Loucy (cell line): ENCODE measurements at regions not wholly inside any gene's neighbourhood (a gene's known extent, or its start where the extent isn't known, plus 50 kb on each side); places are given as distances from the start of the nearest gene placed in this dataset.
"Not testable (repeated sequence)": the region's sequence is repeated elsewhere in the genome, so short reads cannot be mapped to it uniquely, and the experiment has no call there.

Source experiments
- H2AFZ ChIP-seq: fragments of 200-600 bp; sonication (generic); 2 replicates; pipeline ENCODE4 v1.6.0; 2016; ENCODE audit warnings: antibody characterized with exemption, mild to moderate bottlenecking, low read length, moderate library complexity
- H3F3A ChIP-seq: fragments of 200-600 bp; 2 replicates; pipeline ENCODE4 v1.6.0; 2016; ENCODE audit warnings: antibody characterized with exemption, low read depth, mild to moderate bottlenecking
- H3K27me3 ChIP-seq: fragments of 200-600 bp; sonication (generic); 2 replicates; pipeline ENCODE4 v1.6.1; 2014; ENCODE audit warnings: low read length, mild to moderate bottlenecking; ENCODE audit not compliant: insufficient read depth, poor library complexity, severe bottlenecking
- H3K36me3 ChIP-seq: fragments of 200-600 bp; sonication (generic); 2 replicates; pipeline ENCODE4 v1.6.1; 2016; ENCODE audit warnings: low read length; ENCODE audit not compliant: insufficient read depth
- H3K4me1 ChIP-seq: fragments of 200-600 bp; sonication (generic); 2 replicates; pipeline ENCODE4 v1.5.1; 2014; ENCODE audit warnings: low read length, mild to moderate bottlenecking; ENCODE audit not compliant: insufficient read depth, poor library complexity, severe bottlenecking
- H3K4me2 ChIP-seq: fragments of 200-600 bp; sonication (generic); 2 replicates; pipeline ENCODE4 v1.6.0; 2014; ENCODE audit warnings: antibody characterized with exemption, low read length, low read depth, mild to moderate bottlenecking; ENCODE audit not compliant: poor library complexity, severe bottlenecking
- H3K4me3 ChIP-seq: fragments of 200-600 bp; sonication (generic); 2 replicates; pipeline ENCODE4 v1.5.1; 2014; ENCODE audit warnings: low read length, mild to moderate bottlenecking, mixed read lengths; ENCODE audit not compliant: poor library complexity, severe bottlenecking
- H3K79me2 ChIP-seq: fragments of 200-600 bp; sonication (generic); 2 replicates; pipeline ENCODE4 v1.6.1; 2014; ENCODE audit warnings: low read length; ENCODE audit not compliant: insufficient read depth
- H3K9ac ChIP-seq: fragments of 200-600 bp; sonication (generic); 2 replicates; pipeline ENCODE4 v1.6.0; 2014; ENCODE audit warnings: mild to moderate bottlenecking, low read depth, low read length, moderate library complexity; ENCODE audit not compliant: poor library complexity, severe bottlenecking
- H3K9me2 ChIP-seq: fragments of 200-600 bp; sonication (generic); replicated peaks from 2 replicates; pipeline ENCODE4 v1.6.1; 2016; ENCODE audit warnings: low read depth, low read length, mixed read lengths
- H3K9me3 ChIP-seq: fragments of 200-600 bp; sonication (generic); 2 replicates; pipeline ENCODE4 v1.6.1; 2014; ENCODE audit warnings: mild to moderate bottlenecking, antibody characterized with exemption, low read length, low read depth; ENCODE audit not compliant: insufficient read depth
- H4K20me1 ChIP-seq: fragments of 200-600 bp; sonication (generic); 2 replicates; pipeline ENCODE4 v1.6.0; 2014; ENCODE audit warnings: antibody characterized with exemption, low read length, mild to moderate bottlenecking; ENCODE audit not compliant: insufficient read depth, poor library complexity, severe bottlenecking
- EZH2phosphoT487 ChIP-seq: fragments of 200-600 bp; IDR thresholded peaks from 2 replicates; pipeline ENCODE4 v1.6.1; 2018; ENCODE audit warnings: antibody characterized with exemption, mild to moderate bottlenecking, moderate library complexity, borderline replicate concordance
- TF ChIP-seq, protein P1 (sequence below): fragments of 200-600 bp; sonication (generic); conservative IDR thresholded peaks from 2 replicates; pipeline ENCODE4 v1.5.1; 2014; ENCODE audit warnings: mild to moderate bottlenecking, antibody characterized with exemption, low read length

DNA sequence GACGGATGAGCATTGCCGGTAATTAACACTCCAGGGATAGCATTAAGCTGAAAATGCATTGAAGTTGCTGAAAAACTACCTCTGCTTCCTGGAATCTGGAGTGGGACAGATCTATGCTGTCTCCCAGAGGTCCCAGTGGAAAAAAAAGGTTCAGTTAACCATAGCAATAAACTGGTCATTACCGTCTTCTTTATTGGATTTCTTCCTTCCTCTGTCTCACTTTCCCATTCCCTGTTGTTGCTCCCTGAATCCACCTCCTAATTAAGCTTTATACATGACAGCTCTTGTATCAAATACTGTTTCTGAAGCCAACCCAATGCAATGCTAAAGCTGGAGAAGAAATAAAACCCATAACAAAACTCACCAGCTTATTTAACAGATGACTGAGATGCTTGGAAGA is 1805.9 kb downstream of the NCAM2 start:
- Histone ChIP-seq H3K9me2 (no peaks in the 10 kb centered on the region), H3K9ac (no peak overlapping the region), H3F3A (no peaks in the 10 kb centered on the region), H4K20me1 (no peaks in the 10 kb centered on the region), H3K9me3 (no peaks in the 10 kb centered on the region), H2AFZ (no peak overlapping the region), H3K4me2 (no peak overlapping the region), H3K36me3 (no peaks in the 10 kb centered on the region), H3K4me3 (no peak overlapping the region), H3K27me3 (no peaks in the 10 kb centered on the region), H3K4me1 (no peaks in the 10 kb centered on the region), H3K79me2 (no peaks in the 10 kb centered on the region)
- TF ChIP-seq EZH2phosphoT487, result no peak
- TF ChIP-seq, protein P1, sequence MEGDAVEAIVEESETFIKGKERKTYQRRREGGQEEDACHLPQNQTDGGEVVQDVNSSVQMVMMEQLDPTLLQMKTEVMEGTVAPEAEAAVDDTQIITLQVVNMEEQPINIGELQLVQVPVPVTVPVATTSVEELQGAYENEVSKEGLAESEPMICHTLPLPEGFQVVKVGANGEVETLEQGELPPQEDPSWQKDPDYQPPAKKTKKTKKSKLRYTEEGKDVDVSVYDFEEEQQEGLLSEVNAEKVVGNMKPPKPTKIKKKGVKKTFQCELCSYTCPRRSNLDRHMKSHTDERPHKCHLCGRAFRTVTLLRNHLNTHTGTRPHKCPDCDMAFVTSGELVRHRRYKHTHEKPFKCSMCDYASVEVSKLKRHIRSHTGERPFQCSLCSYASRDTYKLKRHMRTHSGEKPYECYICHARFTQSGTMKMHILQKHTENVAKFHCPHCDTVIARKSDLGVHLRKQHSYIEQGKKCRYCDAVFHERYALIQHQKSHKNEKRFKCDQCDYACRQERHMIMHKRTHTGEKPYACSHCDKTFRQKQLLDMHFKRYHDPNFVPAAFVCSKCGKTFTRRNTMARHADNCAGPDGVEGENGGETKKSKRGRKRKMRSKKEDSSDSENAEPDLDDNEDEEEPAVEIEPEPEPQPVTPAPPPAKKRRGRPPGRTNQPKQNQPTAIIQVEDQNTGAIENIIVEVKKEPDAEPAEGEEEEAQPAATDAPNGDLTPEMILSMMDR, result no peak

DNA sequence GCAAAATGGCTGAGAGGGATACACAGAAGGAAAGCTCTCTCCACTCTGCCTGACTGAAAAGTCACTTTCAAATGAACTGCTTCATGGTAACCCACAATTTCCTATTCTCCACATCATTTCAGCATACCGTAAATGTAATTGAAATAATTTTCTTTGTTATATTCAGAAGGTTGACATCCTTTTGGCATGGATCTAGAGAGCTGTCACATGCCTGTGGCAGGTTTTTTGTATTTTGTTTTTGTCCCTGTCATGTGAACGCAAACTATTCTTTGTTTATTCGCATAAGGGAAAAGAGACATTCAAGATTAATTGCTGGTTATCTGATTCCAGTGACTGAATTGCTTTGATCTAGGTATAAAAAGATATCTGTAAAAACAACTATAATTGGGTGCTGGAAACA is 1808.1 kb downstream of the NCAM2 start:
- no peak overlapping the region for H3K9ac ChIP-seq
- H3F3A ChIP-seq, result no peaks in the 10 kb centered on the region
- H3K27me3 ChIP-seq, result no peaks in the 10 kb centered on the region
- H3K9me2 ChIP-seq, result no peaks in the 10 kb centered on the region
- H3K4me2 ChIP-seq, result no peak overlapping the region
- no peaks in the 10 kb centered on the region for H3K9me3 ChIP-seq
- no peak for TF ChIP-seq EZH2phosphoT487
- TF ChIP-seq, protein P1, result no peak
- no peak overlapping the region for H2AFZ ChIP-seq
- no peaks in the 10 kb centered on the region for H3K36me3 ChIP-seq
- no peaks in the 10 kb centered on the region for H3K79me2 ChIP-seq
- H4K20me1 ChIP-seq, result no peaks in the 10 kb centered on the region
- H3K4me3 ChIP-seq, result no peak overlapping the region
- no peaks in the 10 kb centered on the region for H3K4me1 ChIP-seq

DNA sequence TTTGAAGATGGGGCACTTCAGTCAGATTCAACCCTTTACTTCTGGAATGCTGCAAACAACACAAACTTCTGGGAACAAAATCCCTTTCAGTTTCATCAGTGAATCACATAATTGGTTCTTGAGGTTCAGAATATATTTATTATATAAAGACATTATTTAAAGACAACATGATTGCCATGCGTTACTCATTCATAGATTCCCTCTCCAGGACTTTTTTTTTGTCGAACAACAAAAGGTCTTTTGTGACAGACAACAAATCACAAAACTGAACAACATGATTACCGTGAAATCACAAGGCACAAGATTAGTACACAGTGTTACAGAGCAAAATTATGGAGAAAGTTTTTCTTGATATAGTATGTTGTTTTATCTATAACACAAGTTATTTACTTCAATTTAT is 1815.0 kb downstream of the NCAM2 start:
- no peak overlapping the region for H3K9ac ChIP-seq
- H3K4me3 ChIP-seq, result no peak overlapping the region
- H3K79me2 ChIP-seq, result no peaks in the 10 kb centered on the region
- H3K4me1 ChIP-seq, result no peaks in the 10 kb centered on the region
- TF ChIP-seq, protein P1, result no peak
- TF ChIP-seq EZH2phosphoT487, result no peak
- H3F3A ChIP-seq, result no peaks in the 10 kb centered on the region
- H4K20me1 ChIP-seq, result no peaks in the 10 kb centered on the region
- no peaks in the 10 kb centered on the region for H3K27me3 ChIP-seq
- no peaks in the 10 kb centered on the region for H3K9me3 ChIP-seq
- no peaks in the 10 kb centered on the region for H3K36me3 ChIP-seq
- no peak overlapping the region for H2AFZ ChIP-seq
- no peak overlapping the region for H3K4me2 ChIP-seq
- H3K9me2 ChIP-seq, result no peaks in the 10 kb centered on the region

DNA sequence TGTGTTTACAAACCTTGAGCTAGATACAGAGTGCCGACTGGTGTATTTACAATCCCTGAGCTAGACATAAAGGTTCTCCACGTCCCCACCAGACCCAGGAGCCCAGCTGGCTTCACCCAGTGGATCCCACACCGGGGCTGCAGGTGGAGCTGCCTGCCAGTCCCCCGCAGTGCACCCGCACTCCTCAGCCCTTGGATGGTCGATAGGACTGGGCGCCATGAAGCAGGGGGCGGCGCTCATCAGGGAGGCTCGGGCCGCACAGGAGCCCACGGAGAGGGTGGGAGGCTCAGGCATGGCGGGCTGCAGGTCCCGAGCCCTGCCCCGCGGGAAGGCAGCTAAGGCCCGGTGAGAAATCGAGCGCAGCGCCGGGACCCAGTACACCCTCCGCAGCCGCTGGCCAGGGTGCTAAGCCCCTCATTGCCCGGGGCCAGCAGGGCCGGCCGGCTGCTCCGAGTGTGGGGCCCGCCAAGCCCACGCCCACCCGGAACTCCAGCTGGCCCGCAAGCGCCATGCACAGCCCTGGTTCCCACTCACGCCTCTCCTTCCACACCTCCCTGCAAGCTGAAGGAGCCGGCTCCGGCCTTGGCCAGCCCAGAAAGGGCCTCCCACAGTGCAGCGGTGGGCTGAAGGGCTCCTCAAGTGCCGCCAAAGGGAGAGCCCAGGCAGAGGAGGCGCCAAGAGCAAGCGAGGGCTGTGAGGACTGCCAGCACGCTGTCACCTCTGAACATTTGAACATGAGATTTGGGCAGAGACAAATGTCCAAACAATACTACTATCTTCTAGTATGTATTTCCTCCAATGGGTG is 1820.7 kb downstream of the NCAM2 start:
- H3K9me3 ChIP-seq, H3K4me3 ChIP-seq, H3F3A ChIP-seq, H3K27me3 ChIP-seq, H3K9ac ChIP-seq, H4K20me1 ChIP-seq, H3K79me2 ChIP-seq, H2AFZ ChIP-seq, H3K4me1 ChIP-seq, H3K4me2 ChIP-seq, H3K36me3 ChIP-seq, H3K9me2 ChIP-seq: not testable (repeated sequence)
